SU-DHL-6 (cell line): ENCODE measurements at regions not wholly inside any gene's neighbourhood (a gene's known extent, or its start where the extent isn't known, plus 50 kb on each side); places are given as distances from the start of the nearest gene placed in this dataset.

Source experiments
- H2AFZ ChIP-seq: fragments of 200-600 bp; sonication (generic); 2 replicates; pipeline ENCODE4 v1.6.1; 2014; ENCODE audit warnings: low read depth, mild to moderate bottlenecking, moderate library complexity, mixed read lengths, antibody characterized with exemption, low read length; ENCODE audit not compliant: severe bottlenecking
- H3F3A ChIP-seq: fragments of 200-600 bp; shearing (Covaris generic); 2 replicates; pipeline ENCODE4 v1.6.0; 2016; ENCODE audit warnings: antibody characterized with exemption, mild to moderate bottlenecking; ENCODE audit not compliant: insufficient read depth
- H3K27ac ChIP-seq: fragments of 200-600 bp; sonication (generic); 2 replicates; pipeline ENCODE4 v1.5.1; 2016; ENCODE audit warnings: low read depth, mild to moderate bottlenecking, low read length, moderate library complexity, mixed read lengths
- H3K27me3 ChIP-seq: fragments of 200-600 bp; sonication (generic), shearing (Covaris generic); 2 replicates; pipeline ENCODE4 v1.6.0; 2014; ENCODE audit warnings: mild to moderate bottlenecking, low read length
- H3K36me3 ChIP-seq: fragments of 200-600 bp; sonication (generic); 2 replicates; pipeline ENCODE4 v1.6.1; 2014; ENCODE audit warnings: mild to moderate bottlenecking, low read length, mixed read lengths
- H3K4me2 ChIP-seq: fragments of 300-600, 200-600 bp; shearing (Covaris generic), sonication (generic); 2 replicates; pipeline ENCODE4 v1.6.0; 2014; ENCODE audit warnings: low read length, low read depth, mild to moderate bottlenecking; ENCODE audit not compliant: poor library complexity, severe bottlenecking
- H3K4me3 ChIP-seq: fragments of 200-600 bp; sonication (generic); 2 replicates; pipeline ENCODE4 v1.5.1; 2014; ENCODE audit warnings: antibody characterized with exemption, low read length, mild to moderate bottlenecking, mixed read lengths; ENCODE audit not compliant: insufficient read depth, poor library complexity, severe bottlenecking
- H3K79me2 ChIP-seq: fragments of 200-600 bp; sonication (generic); 2 replicates; pipeline ENCODE4 v1.6.1; 2014; ENCODE audit warnings: mild to moderate bottlenecking, low read length, moderate library complexity; ENCODE audit not compliant: insufficient read depth
- H3K9ac ChIP-seq: fragments of 200-600 bp; sonication (generic); 2 replicates; pipeline ENCODE4 v1.7.0; 2014; ENCODE audit warnings: mild to moderate bottlenecking, low read length
- H3K9me2 ChIP-seq: fragments of 200-600 bp; sonication (generic); replicated peaks from 2 replicates; pipeline ENCODE4 v1.6.1; 2014; ENCODE audit warnings: low read length; ENCODE audit not compliant: insufficient read depth
- H3K9me3 ChIP-seq: fragments of 200-600 bp; sonication (generic); 2 replicates; pipeline ENCODE4 v1.6.1; 2014; ENCODE audit warnings: low read length, mixed read lengths; ENCODE audit not compliant: insufficient read depth
- H4K20me1 ChIP-seq: fragments of 200-600 bp; sonication (generic); 2 replicates; pipeline ENCODE4 v1.6.1; 2014; ENCODE audit warnings: low read depth, mild to moderate bottlenecking, antibody characterized with exemption, low read length, moderate library complexity, mixed read lengths
- EZH2phosphoT487 ChIP-seq: fragments of 200-600 bp; sonication (generic), shearing (Covaris generic); conservative IDR thresholded peaks from 2 replicates; pipeline ENCODE4 v1.6.1; 2018; ENCODE audit warnings: mild to moderate bottlenecking, antibody characterized with exemption, low read length, moderate library complexity, mixed read lengths
- TF ChIP-seq, protein P1 (sequence below): fragments of 200-600 bp; sonication (generic); IDR thresholded peaks from one replicate; pipeline ENCODE4 v1.5.1; 2017; ENCODE audit warnings: antibody characterized with exemption, mild to moderate bottlenecking, low read length, moderate library complexity; ENCODE audit not compliant: insufficient read depth, poor library complexity, severe bottlenecking

DNA sequence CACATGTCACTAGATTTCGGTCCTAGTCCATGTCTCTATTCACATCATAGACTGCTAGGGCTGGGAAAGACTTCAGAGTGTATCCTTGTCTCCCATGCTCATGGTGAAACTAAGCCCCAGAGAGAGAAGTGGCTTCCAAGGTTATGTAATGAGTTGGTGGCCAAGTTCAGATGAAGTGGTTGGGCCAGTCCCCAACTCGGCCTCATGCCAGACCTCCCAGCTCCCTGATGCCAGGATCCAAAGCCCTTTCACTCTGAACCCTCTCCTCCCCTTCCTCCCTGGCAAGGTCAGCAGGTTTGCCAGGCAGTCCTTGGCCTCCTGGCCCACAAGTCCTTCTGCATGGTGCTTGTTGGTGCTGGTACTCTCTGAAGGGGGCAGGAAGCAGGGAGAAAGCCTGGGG, 189.7 kb downstream of the AXIN2 start:
- TF ChIP-seq EZH2phosphoT487 = no peak
- TF ChIP-seq, protein P1, sequence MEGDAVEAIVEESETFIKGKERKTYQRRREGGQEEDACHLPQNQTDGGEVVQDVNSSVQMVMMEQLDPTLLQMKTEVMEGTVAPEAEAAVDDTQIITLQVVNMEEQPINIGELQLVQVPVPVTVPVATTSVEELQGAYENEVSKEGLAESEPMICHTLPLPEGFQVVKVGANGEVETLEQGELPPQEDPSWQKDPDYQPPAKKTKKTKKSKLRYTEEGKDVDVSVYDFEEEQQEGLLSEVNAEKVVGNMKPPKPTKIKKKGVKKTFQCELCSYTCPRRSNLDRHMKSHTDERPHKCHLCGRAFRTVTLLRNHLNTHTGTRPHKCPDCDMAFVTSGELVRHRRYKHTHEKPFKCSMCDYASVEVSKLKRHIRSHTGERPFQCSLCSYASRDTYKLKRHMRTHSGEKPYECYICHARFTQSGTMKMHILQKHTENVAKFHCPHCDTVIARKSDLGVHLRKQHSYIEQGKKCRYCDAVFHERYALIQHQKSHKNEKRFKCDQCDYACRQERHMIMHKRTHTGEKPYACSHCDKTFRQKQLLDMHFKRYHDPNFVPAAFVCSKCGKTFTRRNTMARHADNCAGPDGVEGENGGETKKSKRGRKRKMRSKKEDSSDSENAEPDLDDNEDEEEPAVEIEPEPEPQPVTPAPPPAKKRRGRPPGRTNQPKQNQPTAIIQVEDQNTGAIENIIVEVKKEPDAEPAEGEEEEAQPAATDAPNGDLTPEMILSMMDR = no peak
- no peak overlapping the region for H2AFZ ChIP-seq
- H3K4me2 ChIP-seq = no peak overlapping the region
- H4K20me1 ChIP-seq = no peaks in the 10 kb centered on the region
- H3K4me3 ChIP-seq = no peak overlapping the region
- no peak overlapping the region for H3K9ac ChIP-seq
- 0 out of 2 replicates have a peak, but pooled peaks cover 4% of the 10 kb centered on the region for H3K27me3 ChIP-seq
- H3K9me3 ChIP-seq = no peaks in the 10 kb centered on the region
- H3K36me3 ChIP-seq = no peaks in the 10 kb centered on the region
- no peaks in the 10 kb centered on the region for H3F3A ChIP-seq
- no peaks in the 10 kb centered on the region for H3K9me2 ChIP-seq
- no peak overlapping the region for H3K27ac ChIP-seq
- H3K79me2 ChIP-seq = no peaks in the 10 kb centered on the region

DNA sequence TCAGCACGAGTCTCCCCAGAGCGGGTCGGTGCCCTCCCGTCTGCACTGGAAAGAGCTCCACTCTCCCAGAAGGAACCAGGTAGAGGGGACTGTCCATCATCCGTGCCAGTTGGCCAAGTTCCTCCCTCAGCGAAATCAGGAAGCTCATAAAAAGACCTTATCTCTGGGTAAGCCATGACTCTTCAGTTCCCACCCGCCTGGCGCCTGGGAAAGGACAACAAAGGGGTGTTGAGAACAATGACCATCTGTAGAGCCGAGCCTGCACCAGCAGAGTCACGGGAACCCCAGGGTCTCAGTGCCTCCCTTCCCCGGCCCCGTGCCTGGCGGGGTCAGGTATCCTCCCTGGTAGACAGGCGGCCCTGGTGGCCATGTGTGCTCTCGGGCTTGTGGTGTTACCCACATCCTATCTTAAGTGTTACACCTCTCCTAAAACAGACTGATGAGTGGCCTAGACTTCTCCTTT, 190.7 kb downstream of the AXIN2 start:
- Histone ChIP-seq H3K9me3 (no peaks in the 10 kb centered on the region), H4K20me1 (no peaks in the 10 kb centered on the region), H3F3A (no peaks in the 10 kb centered on the region), H3K4me3 (no peak overlapping the region), H3K4me2 (no peak overlapping the region), H2AFZ (no peak overlapping the region), H3K36me3 (no peaks in the 10 kb centered on the region), H3K79me2 (no peaks in the 10 kb centered on the region), H3K27me3 (0 out of 2 replicates have a peak, but pooled peaks cover 4% of the 10 kb centered on the region), H3K9ac (no peak overlapping the region), H3K27ac (no peak overlapping the region), H3K9me2 (no peaks in the 10 kb centered on the region)
- TF ChIP-seq, protein P1 = no peak
- TF ChIP-seq EZH2phosphoT487 = no peak

DNA sequence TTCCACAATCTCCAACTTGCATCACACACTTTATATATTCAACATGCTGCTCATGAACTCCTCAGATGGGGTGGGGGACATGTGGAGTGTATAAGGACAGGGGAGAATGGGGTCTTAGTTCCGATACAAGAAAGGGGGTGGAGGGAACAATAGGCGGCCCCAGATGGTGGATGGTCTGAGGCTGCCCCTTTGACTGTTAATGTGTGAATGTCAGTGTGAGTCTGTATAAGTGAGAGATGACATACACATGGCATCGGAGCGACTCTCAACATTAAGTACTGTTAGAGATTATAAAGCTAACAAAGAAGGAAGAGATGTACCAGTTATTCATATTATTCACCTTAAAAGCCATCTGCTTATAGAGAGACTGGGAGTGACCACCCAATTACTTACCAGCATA, 193.1 kb downstream of the AXIN2 start:
- Histone ChIP-seq H3K79me2 (no peaks in the 10 kb centered on the region), H3K4me3 (no peak overlapping the region), H3K36me3 (no peaks in the 10 kb centered on the region), H3K4me2 (no peak overlapping the region), H3K9me2 (no peaks in the 10 kb centered on the region), H3K27ac (no peak overlapping the region), H3F3A (no peaks in the 10 kb centered on the region), H3K27me3 (no peaks in the 10 kb centered on the region; the same call in 1 of the 2 replicates), H4K20me1 (no peaks in the 10 kb centered on the region), H2AFZ (no peak overlapping the region), H3K9ac (no peak overlapping the region), H3K9me3 (no peaks in the 10 kb centered on the region)
- TF ChIP-seq, protein P1 = no peak
